A549 (cell line): ENCODE measurements at regions not wholly inside any gene's neighbourhood (a gene's known extent, or its start where the extent isn't known, plus 50 kb on each side); places are given as distances from the start of the nearest gene placed in this dataset.

Experiments
- ATAC-seq, 2 experiments: fragments of 200-7000 bp in 1 of 2; fragments of >200 bp in 1 of 2; cut with Nextera tagmentation in 1 of 2; cut with Tn5 transposase in 1 of 2; 3 replicates each; pipeline versions ENCODE4 v1.8.0 to v1.9.1; 2018 to 2020; ENCODE audit warnings: mild to moderate bottlenecking in 1 of 2, moderate library complexity in 1 of 2
- CTCF ChIA-PET: fragments of 300-600 bp; sonication (Branson Sonifier 250); formaldehyde crosslinking; extraction: SDS; loops from one replicate; lab custom pipeline; 2021; ENCODE audit warnings: antibody characterized with exemption, inconsistent platforms; lab: Yijun Ruan, JAX
- POLR2A ChIA-PET: fragments of 350-600 bp; formaldehyde crosslinking; extraction: SDS; loops from one replicate; lab custom pipeline; 2021; ENCODE audit warnings: antibody characterized with exemption, inconsistent platforms; lab: Yijun Ruan, JAX
- DNase-seq, 2 experiments: peaks; one replicate each; pipeline versions ENCODE4 v3.0.0 to v3.0.0-alpha.2; 2011 to 2016; ENCODE audit warnings: low read depth in 1 of 2, low spot score in 1 of 2
- FAIRE-seq: peaks from 2 replicates; lab custom pipeline; 2011; peaks lifted over from hg19 to GRCh38; lab: Jason Lieb, UNC
- H3K27ac ChIP-seq, 2 experiments: fragments of >200 bp; sonication (Bioruptor Twin); formaldehyde crosslinking; 3 replicates each; pipeline ENCODE4 v1.5.1; 2016 to 2017
- H3K4me1 ChIP-seq: fragments of >200 bp; sonication (Bioruptor Twin); formaldehyde crosslinking; 3 replicates; pipeline ENCODE4 v1.6.1; 2016
- H3K4me2 ChIP-seq: fragments of >200 bp; sonication (Bioruptor Twin); formaldehyde crosslinking; 3 replicates; pipeline ENCODE4 v1.6.1; 2016
- H3K4me3 ChIP-seq: fragments of >200 bp; sonication (Bioruptor Twin); formaldehyde crosslinking; 3 replicates; pipeline ENCODE4 v1.5.1; 2016
- H3K9me3 ChIP-seq: fragments of >200 bp; sonication (Bioruptor Twin); formaldehyde crosslinking; 3 replicates; pipeline ENCODE4 v1.6.1; 2016
- CBX2 ChIP-seq: fragments of 200-600 bp; sonication (generic); IDR thresholded peaks from 2 replicates; pipeline ENCODE4 v1.6.1; 2016; ENCODE audit warnings: low read depth, mild to moderate bottlenecking, borderline replicate concordance
- CBX8 ChIP-seq: fragments of 200-600 bp; sonication (generic); IDR thresholded peaks from 2 replicates; pipeline ENCODE4 v1.6.1; 2016
- CHD4 ChIP-seq: fragments of 200-600 bp; sonication (generic); IDR thresholded peaks from 2 replicates; pipeline ENCODE4 v1.6.1; 2016; ENCODE audit warnings: antibody characterized with exemption, mild to moderate bottlenecking, borderline replicate concordance
- CTCF ChIP-seq: fragments of >200 bp; sonication (Bioruptor Twin); formaldehyde crosslinking; IDR thresholded peaks from 3 replicates; pipeline ENCODE4 v1.5.1; 2016
- EHF ChIP-seq: fragments of 250-450 bp; sonication (Bioruptor Pico); IDR thresholded peaks from 2 replicates; pipeline ENCODE4 v1.5.0; 2020; ENCODE audit warnings: mild to moderate bottlenecking
- FOXS1 ChIP-seq: fragments of 250-450 bp; sonication (Bioruptor Pico); IDR thresholded peaks from 2 replicates; pipeline ENCODE4 v1.5.0; 2020; ENCODE audit warnings: mild to moderate bottlenecking, moderate library complexity
- GATA3 ChIP-seq: IDR thresholded peaks from 2 replicates; pipeline ENCODE4 v1.6.1; 2012; ENCODE audit warnings: borderline replicate concordance
- HES2 ChIP-seq: fragments of >200 bp; sonication (Bioruptor Twin); formaldehyde crosslinking; IDR thresholded peaks from 2 replicates; pipeline ENCODE4 v1.6.1; 2016
- HEYL ChIP-seq: fragments of 250-450 bp; sonication (Bioruptor Pico); IDR thresholded peaks from 2 replicates; pipeline ENCODE4 v1.8.0; 2021; ENCODE audit warnings: mild to moderate bottlenecking, moderate library complexity
- HOXA7 ChIP-seq: fragments of 250-450 bp; sonication (Bioruptor Pico); IDR thresholded peaks from 2 replicates; pipeline ENCODE4 v1.5.0; 2020; ENCODE audit warnings: mild to moderate bottlenecking, moderate library complexity
- HOXB5 ChIP-seq: fragments of 250-450 bp; sonication (Bioruptor Pico); IDR thresholded peaks from 2 replicates; pipeline ENCODE4 v1.5.0; 2020; ENCODE audit warnings: mild to moderate bottlenecking, moderate library complexity
- KDM1A ChIP-seq: fragments of 200-600 bp; sonication (generic); IDR thresholded peaks from 2 replicates; pipeline ENCODE4 v1.6.1; 2016; ENCODE audit warnings: low read depth, mild to moderate bottlenecking
- NPAS2 ChIP-seq: fragments of 250-450 bp; sonication (Bioruptor Pico); IDR thresholded peaks from 2 replicates; pipeline ENCODE4 v1.8.0; 2022; ENCODE audit warnings: mild to moderate bottlenecking, moderate library complexity, borderline replicate concordance
- PHF8 ChIP-seq: fragments of 200-600 bp; sonication (generic); IDR thresholded peaks from 2 replicates; pipeline ENCODE4 v1.6.1; 2016; ENCODE audit warnings: low read depth, mild to moderate bottlenecking, antibody characterized with exemption, moderate library complexity, borderline replicate concordance
- POLR2A ChIP-seq: IDR thresholded peaks from 2 replicates; pipeline ENCODE4 v1.6.1; 2012; ENCODE audit warnings: mild to moderate bottlenecking, low read length
- POLR2AphosphoS2 ChIP-seq: conservative IDR thresholded peaks from 2 replicates; pipeline ENCODE4 v1.6.1; 2012; ENCODE audit warnings: low read length, improper control_type of control experiment, inconsistent platforms
- RCOR1 ChIP-seq: fragments of 150-350 bp; IDR thresholded peaks from 2 replicates; pipeline ENCODE4 v1.6.1; 2014; ENCODE audit warnings: antibody characterized with exemption, low read length, low read depth
- USF2 ChIP-seq: fragments of 450-650 bp; IDR thresholded peaks from 2 replicates; pipeline ENCODE4 v1.6.1; 2014; ENCODE audit warnings: antibody characterized with exemption
- ZC3H11A ChIP-seq: fragments of 450-650 bp; IDR thresholded peaks from 2 replicates; pipeline ENCODE4 v1.6.1; 2014; ENCODE audit warnings: antibody characterized with exemption, mild to moderate bottlenecking
- ZFP36 ChIP-seq: fragments of 450-650 bp; IDR thresholded peaks from 2 replicates; pipeline ENCODE4 v1.6.1; 2014; ENCODE audit warnings: borderline replicate concordance; ENCODE audit not compliant: partially characterized antibody
- ZSCAN20 ChIP-seq: fragments of 250-450 bp; sonication (Bioruptor Pico); IDR thresholded peaks from 2 replicates; pipeline ENCODE4 v1.8.0; 2022; ENCODE audit warnings: mild to moderate bottlenecking, moderate library complexity
- WGBS: methylation state at CpG from one replicate; pipeline ENCODE4 v1.1.6; 2017; ENCODE audit errors: missing lambda C conversion rate; 5-methylcytosine and 5-hydroxymethylcytosine counted together
- TF ChIP-seq, protein P1 (sequence below): fragments of 250-450 bp; sonication (Bioruptor Pico); IDR thresholded peaks from 2 replicates; pipeline ENCODE4 v1.5.0; 2021; ENCODE audit warnings: mild to moderate bottlenecking, moderate library complexity, borderline replicate concordance
- TF ChIP-seq, protein P2 (sequence below): fragments of >200 bp; sonication (Bioruptor Twin); formaldehyde crosslinking; IDR thresholded peaks from 3 replicates; pipeline ENCODE4 v1.6.1; 2016

DNA sequence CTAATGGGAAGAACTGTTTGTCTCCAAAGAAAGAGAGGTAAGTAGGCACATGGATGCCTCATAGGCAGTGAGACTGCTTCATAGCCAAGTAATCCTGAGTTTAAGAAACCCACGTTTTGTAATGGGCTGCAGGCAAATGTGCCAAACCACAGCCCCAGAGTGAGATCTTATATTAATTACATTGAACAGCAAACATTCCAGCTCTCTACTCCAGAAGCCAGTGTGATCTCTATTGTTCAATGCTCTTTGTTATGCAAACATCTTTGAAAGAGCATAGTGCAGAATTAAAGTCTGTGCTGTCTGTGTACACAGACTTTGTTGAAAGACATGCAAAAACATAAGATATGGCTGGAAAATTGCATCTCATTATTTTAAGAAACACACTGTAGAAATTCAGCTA lies 720.8 kb upstream of the REG3G start:
- CTCF ChIA-PET = no interaction called here

GRCh38 chr2:78309460-78309859 lies 716.0 kb upstream of the REG3G start:
- DNase-seq (no peak), ATAC-seq (no peak), FAIRE-seq (no peak)
- Histone ChIP-seq H3K4me1 (no peaks in the 10 kb centered on the region), H3K4me3 (no peak overlapping the region), H3K27ac (no peak overlapping the region), H3K9me3 (peaks cover 13% of the 10 kb centered on the region; the same call in 1 of the 3 replicates), H3K4me2 (no peak overlapping the region)
- no peak for TF ChIP-seq HOXA7 (CRISPR knock-in tag)
- no peak for TF ChIP-seq GATA3
- TF ChIP-seq RCOR1 = no peak
- TF ChIP-seq ZFP36 = no peak
- TF ChIP-seq NPAS2 (CRISPR knock-in tag) = no peak
- TF ChIP-seq POLR2A = no peak
- no peak for TF ChIP-seq HOXB5 (CRISPR knock-in tag)
- TF ChIP-seq HEYL (CRISPR knock-in tag) = no peak
- TF ChIP-seq, protein P1, sequence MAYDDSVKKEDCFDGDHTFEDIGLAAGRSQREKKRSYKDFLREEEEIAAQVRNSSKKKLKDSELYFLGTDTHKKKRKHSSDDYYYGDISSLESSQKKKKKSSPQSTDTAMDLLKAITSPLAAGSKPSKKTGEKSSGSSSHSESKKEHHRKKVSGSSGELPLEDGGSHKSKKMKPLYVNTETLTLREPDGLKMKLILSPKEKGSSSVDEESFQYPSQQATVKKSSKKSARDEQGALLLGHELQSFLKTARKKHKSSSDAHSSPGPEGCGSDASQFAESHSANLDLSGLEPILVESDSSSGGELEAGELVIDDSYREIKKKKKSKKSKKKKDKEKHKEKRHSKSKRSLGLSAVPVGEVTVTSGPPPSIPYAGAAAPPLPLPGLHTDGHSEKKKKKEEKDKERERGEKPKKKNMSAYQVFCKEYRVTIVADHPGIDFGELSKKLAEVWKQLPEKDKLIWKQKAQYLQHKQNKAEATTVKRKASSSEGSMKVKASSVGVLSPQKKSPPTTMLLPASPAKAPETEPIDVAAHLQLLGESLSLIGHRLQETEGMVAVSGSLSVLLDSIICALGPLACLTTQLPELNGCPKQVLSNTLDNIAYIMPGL (CRISPR knock-in tag) = no peak
- TF ChIP-seq EHF = no peak
- TF ChIP-seq ZSCAN20 = no peak
- TF ChIP-seq, protein P2, sequence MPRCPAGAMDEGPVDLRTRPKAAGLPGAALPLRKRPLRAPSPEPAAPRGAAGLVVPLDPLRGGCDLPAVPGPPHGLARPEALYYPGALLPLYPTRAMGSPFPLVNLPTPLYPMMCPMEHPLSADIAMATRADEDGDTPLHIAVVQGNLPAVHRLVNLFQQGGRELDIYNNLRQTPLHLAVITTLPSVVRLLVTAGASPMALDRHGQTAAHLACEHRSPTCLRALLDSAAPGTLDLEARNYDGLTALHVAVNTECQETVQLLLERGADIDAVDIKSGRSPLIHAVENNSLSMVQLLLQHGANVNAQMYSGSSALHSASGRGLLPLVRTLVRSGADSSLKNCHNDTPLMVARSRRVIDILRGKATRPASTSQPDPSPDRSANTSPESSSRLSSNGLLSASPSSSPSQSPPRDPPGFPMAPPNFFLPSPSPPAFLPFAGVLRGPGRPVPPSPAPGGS = no peak
- WGBS = 24% methylated on average over 3 of the region's 3 CpGs
- ChIA-PET CTCF (no interaction called here), POLR2A (no interaction called here)

More for the DNA sequence above, 720.8 kb upstream of the REG3G start:
- TF ChIP-seq ZFP36 = no peak
- no peak for TF ChIP-seq RCOR1
- no peak for TF ChIP-seq CTCF
- no peak for TF ChIP-seq CBX8
- no peak for TF ChIP-seq KDM1A
- TF ChIP-seq CBX2 = no peak
- no peak for TF ChIP-seq PHF8
- TF ChIP-seq CHD4 = no peak
- WGBS = 0% methylated on average over 1 of the region's 1 CpG
- ATAC-seq = no peak
- no peak overlapping the region for H3K4me2 ChIP-seq
- FAIRE-seq = no peak
- H3K9me3 ChIP-seq = peaks cover 6% of the 10 kb centered on the region; the same call in 1 of the 3 replicates
- H3K27ac ChIP-seq = no peak overlapping the region
- DNase-seq = no peak
- H3K4me1 ChIP-seq = no peaks in the 10 kb centered on the region
- H3K4me3 ChIP-seq = no peak overlapping the region
- POLR2A ChIA-PET = no interaction called here

GRCh38 chr2:78315368-78315767 lies 710.1 kb upstream of the REG3G start:
- ATAC-seq = no peak
- H3K4me1 ChIP-seq = no peaks in the 10 kb centered on the region
- CTCF ChIA-PET = no interaction called here
- POLR2A ChIA-PET = no interaction called here
- no peak overlapping the region for H3K27ac ChIP-seq
- H3K4me3 ChIP-seq = no peak overlapping the region
- DNase-seq = no peak
- FAIRE-seq = no peak
- TF ChIP-seq HES2 (no peak), POLR2AphosphoS2 (no peak), ZC3H11A (peak; percentile 66), FOXS1 (no peak), USF2 (no peak)
- H3K9me3 ChIP-seq = peaks cover 23% of the 10 kb centered on the region; the same call in 1 of the 3 replicates
- H3K4me2 ChIP-seq = no peak overlapping the region
